Uterus (tissue), 3 donors: ENCODE measurements at regions not wholly inside any gene's neighbourhood (a gene's known extent, or its start where the extent isn't known, plus 50 kb on each side); places are given as distances from the start of the nearest gene placed in this dataset.

Source experiments
- DNase-seq, 2 donors: peaks; one replicate each; pipeline ENCODE4 v3.0.0-alpha.2; 2019 to 2020
- H3K27ac ChIP-seq, 2 donors: fragments of 200-600 bp; sonication (generic); 1 replicate in 1 of 2; 2 replicates in 1 of 2; pipeline ENCODE4 v1.5.1; 2016 to 2018
- H3K27me3 ChIP-seq, 2 donors: fragments of 200-600 bp; sonication (generic); one replicate each; pipeline ENCODE4 v1.5.1; 2018 to 2019; ENCODE audit warnings: control low read depth in 1 of 2
- H3K36me3 ChIP-seq, 2 donors: fragments of 200-600 bp; sonication (generic); one replicate each; pipeline ENCODE4 v1.5.1; 2019; ENCODE audit warnings: control low read depth in 1 of 2
- H3K4me1 ChIP-seq, 2 donors: fragments of 200-600 bp; sonication (generic); one replicate each; pipeline ENCODE4 v1.5.1; 2018 to 2019; ENCODE audit warnings: control low read depth in 1 of 2
- H3K4me3 ChIP-seq, 2 donors: fragments of 200-600 bp; sonication (generic); 1 replicate in 1 of 2; 2 replicates in 1 of 2; pipeline ENCODE4 v1.5.1; 2018 to 2019; ENCODE audit warnings: mild to moderate bottlenecking in 1 of 2
- H3K9me3 ChIP-seq, 2 donors: fragments of 200-600 bp; sonication (generic); one replicate each; pipeline ENCODE4 v1.5.1; 2019; ENCODE audit warnings: control low read depth in 1 of 2
- CTCF ChIP-seq, 4 experiments: fragments of 200-600 bp in 2 of 4; fragments of 450-650 bp in 2 of 4; sonication (generic) in 2 of 4; IDR thresholded peaks; one replicate each; pipeline ENCODE4 v1.5.1; 2016 to 2019; ENCODE audit warnings: antibody characterized with exemption in 4 of 4, mild to moderate bottlenecking in 2 of 4, moderate library complexity in 1 of 4
- POLR2A ChIP-seq, 2 donors: fragments of 450-650 bp; IDR thresholded peaks; one replicate each; pipeline ENCODE4 v1.6.1; 2016; ENCODE audit warnings: antibody characterized with exemption in 2 of 2, mild to moderate bottlenecking in 1 of 2, moderate library complexity in 1 of 2
- intact Hi-C: fragments of 100-400 bp; cut with DNase I; formaldehyde crosslinking; loops from one replicate; pipeline ENCODE4 v1.15.1; 2023; ENCODE audit warnings: low total_unique reads
- donor health status: DM: yes; HTN: yes; CAD: no.

GRCh38 chr18:7303316-7304060 lies 72.6 kb downstream of the LRRC30 start:
- H3K27ac ChIP-seq: no peak overlapping the region
- H3K36me3 ChIP-seq: no peaks in the 10 kb centered on the region
- H3K9me3 ChIP-seq: peaks cover 0 to 4% of the 10 kb centered on the region in 2 donors
- TF ChIP-seq CTCF (IDR thresholded peaks at IDR 0.05) (no peak), POLR2A (IDR thresholded peaks at IDR 0.05) (no peak)
- H3K4me1 ChIP-seq: no peaks in the 10 kb centered on the region
- no peaks in the 10 kb centered on the region for H3K27me3 ChIP-seq
- no peak for DNase-seq
- no peak overlapping the region for H3K4me3 ChIP-seq
- intact Hi-C loops: no loop called here

- no peak overlapping the region for H3K27ac ChIP-seq
- intact Hi-C loops: no loop called here
- no peaks in the 10 kb centered on the region for H3K9me3 ChIP-seq
- H3K4me1 ChIP-seq: no peaks in the 10 kb centered on the region
- TF ChIP-seq CTCF (IDR thresholded peaks at IDR 0.05) (no peak), POLR2A (IDR thresholded peaks at IDR 0.05) (no peak)
- no peak overlapping the region for H3K4me3 ChIP-seq
- H3K27me3 ChIP-seq: no peaks in the 10 kb centered on the region
- H3K36me3 ChIP-seq: no peaks in the 10 kb centered on the region
- no peak for DNase-seq
Measured at GRCh38 chr18:7304061-7304370, 73.1 kb downstream of the LRRC30 start.

GRCh38 chr18:7305416-7305815 lies 74.5 kb downstream of the LRRC30 start:
- no peaks in the 10 kb centered on the region for H3K4me1 ChIP-seq
- no peak overlapping the region for H3K27ac ChIP-seq
- intact Hi-C loops: no loop called here
- no peaks in the 10 kb centered on the region for H3K27me3 ChIP-seq
- TF ChIP-seq CTCF (IDR thresholded peaks at IDR 0.05): no peak
- no peak for TF ChIP-seq POLR2A (IDR thresholded peaks at IDR 0.05)
- no peaks in the 10 kb centered on the region for H3K36me3 ChIP-seq
- no peaks in the 10 kb centered on the region for H3K9me3 ChIP-seq
- no peak overlapping the region for H3K4me3 ChIP-seq
- DNase-seq: no peak

- Histone ChIP-seq H3K4me3 (no peak overlapping the region), H3K27ac (no peak overlapping the region), H3K27me3 (no peaks in the 10 kb centered on the region), H3K9me3 (no peaks in the 10 kb centered on the region), H3K36me3 (no peaks in the 10 kb centered on the region), H3K4me1 (no peaks in the 10 kb centered on the region)
- TF ChIP-seq POLR2A (IDR thresholded peaks at IDR 0.05) (no peak), CTCF (IDR thresholded peaks at IDR 0.05) (no peak)
- DNase-seq: peak in 1 of 2 donors; percentile 16
- intact Hi-C loops: no loop called here
Measured at GRCh38 chr18:7307030-7307429, 76.1 kb downstream of the LRRC30 start.

GRCh38 chr18:7307526-7307925 lies 76.6 kb downstream of the LRRC30 start:
- no peaks in the 10 kb centered on the region for H3K9me3 ChIP-seq
- intact Hi-C loops: no loop called here
- H3K27me3 ChIP-seq: no peaks in the 10 kb centered on the region
- H3K4me3 ChIP-seq: no peak overlapping the region
- no peak overlapping the region for H3K27ac ChIP-seq
- DNase-seq: no peak
- H3K36me3 ChIP-seq: no peaks in the 10 kb centered on the region
- TF ChIP-seq POLR2A (IDR thresholded peaks at IDR 0.05): no peak
- no peak for TF ChIP-seq CTCF (IDR thresholded peaks at IDR 0.05)
- H3K4me1 ChIP-seq: no peaks in the 10 kb centered on the region
